ENCODE measurements at regions not wholly inside any gene's neighbourhood (a gene's known extent, or its start where the extent isn't known, plus 50 kb on each side); places are given as distances from the start of the nearest gene placed in this dataset.

DNA sequence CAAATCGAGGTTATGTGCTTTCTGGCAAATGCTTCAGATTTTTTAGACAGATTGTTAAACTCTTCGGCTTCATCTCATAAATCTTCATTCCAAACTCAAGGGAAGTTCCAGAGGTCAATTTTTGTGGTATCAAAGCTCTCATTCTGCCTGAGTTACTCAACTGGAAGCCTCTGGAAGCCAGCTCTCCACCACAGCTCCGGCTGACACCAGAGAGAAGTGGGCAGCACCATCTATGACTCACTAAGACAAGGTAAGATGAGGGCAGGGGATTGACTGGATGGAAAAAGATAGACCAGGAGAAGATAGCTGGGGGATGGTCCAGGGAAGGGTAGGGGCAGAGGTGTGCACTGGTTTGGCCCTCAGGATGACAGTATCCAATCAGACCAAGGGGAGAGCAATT lies 137.3 kb upstream of the HNRNPA3 start:
- ChIA-PET CTCF (no interaction called here), POLR2A (ENCODE audit: low non-redundant PET) (no interaction called here)
- peaks cover 40% of the 10 kb centered on the region for H3K4me1 ChIP-seq (ENCODE audit: insufficient read depth, low read length, poor library complexity, severe bottlenecking)
- H3K27me3 ChIP-seq (replicated peaks; ENCODE audit: insufficient read depth, low read depth, low read length, poor library complexity) = peaks cover under 1% of the 10 kb centered on the region
- no peak for DNase-seq (ENCODE audit: low spot score)
- no peaks in the 10 kb centered on the region for H3K36me3 ChIP-seq (ENCODE audit: insufficient read depth, low read length, poor library complexity, severe bottlenecking)
- no peaks in the 10 kb centered on the region for H3K9me3 ChIP-seq (ENCODE audit: low read depth, low read length, poor library complexity, severe bottlenecking)
- no peak overlapping the region for H3K4me3 ChIP-seq (ENCODE audit: low read depth, low read length, poor library complexity, severe bottlenecking)
- intact Hi-C loops (cut with micrococcal nuclease; ENCODE audit: unreplicated experiment) = no loop called here
- BruUV-seq (replicated peaks) = no TSS peak
- TF ChIP-seq, protein P1, sequence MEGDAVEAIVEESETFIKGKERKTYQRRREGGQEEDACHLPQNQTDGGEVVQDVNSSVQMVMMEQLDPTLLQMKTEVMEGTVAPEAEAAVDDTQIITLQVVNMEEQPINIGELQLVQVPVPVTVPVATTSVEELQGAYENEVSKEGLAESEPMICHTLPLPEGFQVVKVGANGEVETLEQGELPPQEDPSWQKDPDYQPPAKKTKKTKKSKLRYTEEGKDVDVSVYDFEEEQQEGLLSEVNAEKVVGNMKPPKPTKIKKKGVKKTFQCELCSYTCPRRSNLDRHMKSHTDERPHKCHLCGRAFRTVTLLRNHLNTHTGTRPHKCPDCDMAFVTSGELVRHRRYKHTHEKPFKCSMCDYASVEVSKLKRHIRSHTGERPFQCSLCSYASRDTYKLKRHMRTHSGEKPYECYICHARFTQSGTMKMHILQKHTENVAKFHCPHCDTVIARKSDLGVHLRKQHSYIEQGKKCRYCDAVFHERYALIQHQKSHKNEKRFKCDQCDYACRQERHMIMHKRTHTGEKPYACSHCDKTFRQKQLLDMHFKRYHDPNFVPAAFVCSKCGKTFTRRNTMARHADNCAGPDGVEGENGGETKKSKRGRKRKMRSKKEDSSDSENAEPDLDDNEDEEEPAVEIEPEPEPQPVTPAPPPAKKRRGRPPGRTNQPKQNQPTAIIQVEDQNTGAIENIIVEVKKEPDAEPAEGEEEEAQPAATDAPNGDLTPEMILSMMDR (conservative IDR thresholded peaks at IDR 0.05; ENCODE audit: low read depth, low read length) = no peak
- TF ChIP-seq EZH2 (IDR thresholded peaks at IDR 0.05; ENCODE audit: borderline replicate concordance, low read depth, low read length, poor library complexity, severe bottlenecking) = no peak
- H3K27ac ChIP-seq (ENCODE audit: low read depth, low read length, poor library complexity, severe bottlenecking) = no peak overlapping the region

DNA sequence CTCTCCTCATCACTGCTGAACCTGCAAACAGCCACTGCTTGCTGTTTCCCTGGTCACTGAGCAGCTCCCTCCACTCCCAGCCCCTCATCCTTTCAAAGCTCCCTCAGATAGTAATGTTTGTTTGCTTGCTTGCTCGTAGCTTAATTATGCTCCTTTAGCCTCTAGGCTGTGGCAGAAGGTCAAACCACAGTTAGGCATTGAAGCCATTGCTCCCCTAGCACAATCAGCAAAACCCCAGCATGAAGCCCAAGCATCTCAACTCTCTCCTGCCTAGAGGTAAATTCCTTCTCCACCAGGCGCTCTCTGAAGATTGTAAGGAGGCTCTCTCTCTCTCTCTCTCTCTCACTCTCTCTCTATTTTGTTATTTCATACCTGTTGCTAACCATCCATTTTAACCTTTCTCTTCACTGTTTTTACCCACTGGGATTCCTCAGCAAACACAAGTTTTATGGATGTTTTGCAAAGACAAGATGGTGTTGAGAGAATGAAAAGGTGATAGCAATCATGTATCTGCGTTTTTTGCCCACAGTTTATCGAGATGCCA lies 135.9 kb upstream of the HNRNPA3 start:
- no peak overlapping the region for H3K27ac ChIP-seq (ENCODE audit: low read depth, low read length, poor library complexity, severe bottlenecking)
- no TSS peak for BruUV-seq (replicated peaks)
- ChIA-PET CTCF (no interaction called here), POLR2A (ENCODE audit: low non-redundant PET) (no interaction called here)
- no peak overlapping the region for H3K4me3 ChIP-seq (ENCODE audit: low read depth, low read length, poor library complexity, severe bottlenecking)
- H3K4me1 ChIP-seq (ENCODE audit: insufficient read depth, low read length, poor library complexity, severe bottlenecking) = peaks cover 32% of the 10 kb centered on the region
- H3K27me3 ChIP-seq (replicated peaks; ENCODE audit: insufficient read depth, low read depth, low read length, poor library complexity) = no peaks in the 10 kb centered on the region
- DNase-seq (ENCODE audit: low spot score) = no peak
- intact Hi-C loops (cut with micrococcal nuclease; ENCODE audit: unreplicated experiment) = no loop called here
- no peaks in the 10 kb centered on the region for H3K36me3 ChIP-seq (ENCODE audit: insufficient read depth, low read length, poor library complexity, severe bottlenecking)
- TF ChIP-seq EZH2 (IDR thresholded peaks at IDR 0.05; ENCODE audit: borderline replicate concordance, low read depth, low read length, poor library complexity, severe bottlenecking) = no peak
- TF ChIP-seq, protein P1 (conservative IDR thresholded peaks at IDR 0.05; ENCODE audit: low read depth, low read length) = no peak
- no peaks in the 10 kb centered on the region for H3K9me3 ChIP-seq (ENCODE audit: low read depth, low read length, poor library complexity, severe bottlenecking)

DNA sequence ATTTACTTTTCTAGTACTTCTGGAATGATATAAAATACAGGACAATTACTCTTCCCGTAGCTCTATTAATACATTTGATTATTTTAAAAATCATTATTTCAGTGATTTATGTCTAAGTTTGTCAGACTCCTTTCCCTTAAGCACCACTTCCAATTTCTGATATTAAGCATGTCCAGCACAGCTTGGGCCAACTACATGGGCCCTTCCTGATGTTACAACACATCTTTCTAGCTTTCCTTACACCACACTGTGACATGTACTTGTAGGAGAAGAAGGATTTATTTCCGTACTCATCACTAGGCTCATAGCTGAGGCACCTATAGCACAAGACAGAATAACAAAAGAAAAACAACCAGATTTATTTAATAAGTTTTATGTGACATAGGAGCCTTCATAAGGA lies 134.8 kb upstream of the HNRNPA3 start:
- Histone ChIP-seq H3K4me1 (ENCODE audit: insufficient read depth, low read length, poor library complexity, severe bottlenecking) (peaks cover 21% of the 10 kb centered on the region), H3K9me3 (ENCODE audit: low read depth, low read length, poor library complexity, severe bottlenecking) (no peaks in the 10 kb centered on the region), H3K36me3 (ENCODE audit: insufficient read depth, low read length, poor library complexity, severe bottlenecking) (no peaks in the 10 kb centered on the region), H3K27ac (ENCODE audit: low read depth, low read length, poor library complexity, severe bottlenecking) (no peak overlapping the region), H3K4me3 (ENCODE audit: low read depth, low read length, poor library complexity, severe bottlenecking) (no peak overlapping the region), H3K27me3 (replicated peaks; ENCODE audit: insufficient read depth, low read depth, low read length, poor library complexity) (no peaks in the 10 kb centered on the region)
- no TSS peak for BruUV-seq (replicated peaks)
- CTCF ChIA-PET = no interaction called here
- DNase-seq (ENCODE audit: low spot score) = no peak
- intact Hi-C loops (cut with micrococcal nuclease; ENCODE audit: unreplicated experiment) = no loop called here
- TF ChIP-seq, protein P1 (conservative IDR thresholded peaks at IDR 0.05; ENCODE audit: low read depth, low read length) = no peak
- no peak for TF ChIP-seq EZH2 (IDR thresholded peaks at IDR 0.05; ENCODE audit: borderline replicate concordance, low read depth, low read length, poor library complexity, severe bottlenecking)
- POLR2A ChIA-PET (ENCODE audit: low non-redundant PET) = no interaction called here
